GM21576 (cell line): ENCODE measurements at regions not wholly inside any gene's neighbourhood (a gene's known extent, or its start where the extent isn't known, plus 50 kb on each side); places are given as distances from the start of the nearest gene placed in this dataset.

Experiments
- ATAC-seq: cut with Tn5 transposase; IDR thresholded peaks from one replicate; pipeline ENCODE4 v1.9.1; 2021; ENCODE audit warnings: mild to moderate bottlenecking, moderate library complexity; ENCODE audit not compliant: unreplicated experiment

DNA sequence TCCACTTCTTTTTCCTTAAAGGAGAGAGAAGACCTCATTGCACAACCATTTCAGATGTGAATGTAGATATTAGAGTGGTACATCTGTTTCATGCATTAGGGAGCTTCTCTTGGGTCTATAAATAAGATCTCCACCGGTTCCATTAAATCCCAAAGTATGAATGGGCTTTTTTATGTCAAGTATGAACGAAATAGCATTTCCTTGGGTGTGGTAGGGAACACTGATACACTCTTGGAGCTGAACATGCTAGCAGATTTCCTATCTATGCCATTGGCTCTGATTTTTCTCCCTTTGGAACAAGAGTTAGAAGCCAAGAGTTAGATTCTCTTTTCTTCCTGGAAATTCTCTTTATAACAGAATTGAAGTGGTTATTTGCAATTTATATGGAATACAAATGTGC lies 245.6 kb upstream of the ADAMTS5 start:
- no peak for ATAC-seq

DNA sequence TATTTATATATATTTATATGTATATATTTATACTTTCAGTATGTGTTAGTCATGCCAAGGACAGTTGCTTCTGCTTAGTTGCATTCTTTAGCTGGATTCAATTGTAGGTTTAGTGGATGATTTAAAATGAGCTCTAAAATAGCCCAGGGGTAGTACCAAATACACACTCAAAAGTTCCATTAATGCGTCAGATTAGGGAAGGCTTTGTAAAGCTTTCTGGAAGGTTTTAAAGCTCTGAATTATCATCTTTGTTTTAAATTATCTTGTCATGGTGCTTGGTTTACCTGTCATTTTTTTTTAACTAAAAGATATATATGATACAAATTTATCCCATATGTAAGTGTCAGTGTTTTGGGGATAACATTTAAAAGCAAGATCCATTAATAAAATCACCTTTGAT lies 242.7 kb upstream of the ADAMTS5 start:
- no peak for ATAC-seq

DNA sequence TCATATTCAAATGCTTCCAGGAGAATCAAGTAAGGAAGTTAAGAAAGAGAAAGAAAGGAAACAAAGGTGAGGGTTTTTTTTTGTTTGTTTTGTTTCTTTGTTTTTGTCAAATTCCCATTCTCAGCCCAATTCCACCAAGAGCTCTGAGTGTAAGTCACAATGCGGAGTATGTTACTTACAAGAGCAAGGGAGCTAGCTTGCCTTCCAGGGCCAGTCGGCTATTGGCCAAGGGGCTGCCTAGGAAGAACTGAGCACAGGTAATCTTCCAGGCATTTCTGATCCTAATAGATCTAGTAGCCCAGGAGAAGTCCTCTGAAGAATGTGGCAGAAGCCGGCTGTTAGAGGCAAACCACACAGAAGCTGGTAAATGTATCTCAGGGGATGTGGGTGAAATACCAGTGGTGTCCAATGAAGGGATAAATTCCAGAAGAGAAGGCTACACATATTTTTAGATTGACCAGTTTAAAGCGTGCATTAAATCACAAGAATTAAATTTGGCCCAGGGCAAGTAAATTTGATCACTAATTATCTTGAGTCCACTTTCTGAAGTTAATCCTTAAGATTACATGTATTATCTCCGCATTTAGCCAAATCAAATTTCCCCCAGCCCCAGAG lies 239.6 kb upstream of the ADAMTS5 start:
- ATAC-seq = no peak

GRCh38 chr21:27202301-27202700 lies 235.4 kb upstream of the ADAMTS5 start:
- no peak for ATAC-seq

- ATAC-seq = no peak
These were observed 234.3 kb upstream of the ADAMTS5 start for GRCh38 chr21:27201197-27201596.

GRCh38 chr21:27196651-27197050 lies 229.8 kb upstream of the ADAMTS5 start:
- no peak for ATAC-seq

- no peak for ATAC-seq
These were observed 225.5 kb upstream of the ADAMTS5 start for GRCh38 chr21:27192281-27192949.

GRCh38 chr21:27190601-27191000 lies 223.7 kb upstream of the ADAMTS5 start:
- ATAC-seq = no peak

- ATAC-seq = no peak
These were observed 223.0 kb upstream of the ADAMTS5 start for GRCh38 chr21:27189870-27190269.

- ATAC-seq = no peak
These were observed 206.2 kb upstream of the ADAMTS5 start for GRCh38 chr21:27173053-27173452.

GRCh38 chr21:27171707-27172106 lies 204.8 kb upstream of the ADAMTS5 start:
- ATAC-seq = no peak

- no peak for ATAC-seq
These were observed 201.2 kb upstream of the ADAMTS5 start for GRCh38 chr21:27168084-27168483.

DNA sequence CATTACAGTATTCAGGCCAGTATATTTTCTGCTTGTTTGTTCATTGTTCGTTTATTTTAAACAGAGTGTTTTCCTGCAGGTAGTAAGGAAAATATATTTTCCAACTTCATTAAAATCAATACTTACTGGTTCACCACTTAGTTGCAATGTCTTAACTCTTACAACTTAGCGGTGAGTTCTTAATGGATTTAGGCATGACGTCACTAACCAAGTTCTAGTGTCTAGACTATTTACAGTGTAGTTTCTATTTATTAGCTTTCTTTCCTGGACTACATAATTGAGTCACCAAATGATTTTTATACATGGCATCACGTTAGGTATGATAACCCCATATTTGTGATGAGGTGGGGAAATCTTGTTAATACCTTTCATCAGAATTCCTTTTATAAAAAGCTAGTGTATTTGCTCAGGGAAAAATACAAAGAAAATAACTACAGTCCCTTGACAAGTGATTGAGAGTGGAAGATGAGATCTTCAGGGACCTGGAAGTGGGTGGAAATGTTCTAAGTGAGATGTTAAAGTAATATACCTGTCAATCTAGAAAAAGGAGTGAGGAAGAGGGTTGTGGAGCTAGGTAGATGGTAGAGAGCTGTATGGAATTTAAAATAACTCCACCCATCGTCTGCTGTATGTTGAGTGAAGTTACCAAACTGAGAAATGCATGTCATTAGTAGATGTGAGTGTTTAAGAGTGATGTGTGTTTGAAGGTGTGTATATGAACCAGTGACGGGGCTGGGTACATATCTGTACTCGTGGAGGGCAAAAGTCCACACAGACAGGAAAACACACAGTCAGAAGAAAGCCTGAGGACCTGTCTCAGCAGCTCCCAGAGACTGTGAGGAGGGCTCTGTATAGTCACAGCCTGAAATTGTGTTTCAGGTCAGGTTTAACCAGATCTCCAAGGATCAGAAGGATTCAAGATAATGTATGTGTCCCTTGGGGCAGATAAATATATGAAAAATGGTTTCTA lies 197.6 kb upstream of the ADAMTS5 start:
- ATAC-seq = no peak

- no peak for ATAC-seq
These were observed 192.1 kb upstream of the ADAMTS5 start for GRCh38 chr21:27158967-27159366.

- ATAC-seq = no peak
These were observed 190.2 kb upstream of the ADAMTS5 start for GRCh38 chr21:27157097-27157496.

DNA sequence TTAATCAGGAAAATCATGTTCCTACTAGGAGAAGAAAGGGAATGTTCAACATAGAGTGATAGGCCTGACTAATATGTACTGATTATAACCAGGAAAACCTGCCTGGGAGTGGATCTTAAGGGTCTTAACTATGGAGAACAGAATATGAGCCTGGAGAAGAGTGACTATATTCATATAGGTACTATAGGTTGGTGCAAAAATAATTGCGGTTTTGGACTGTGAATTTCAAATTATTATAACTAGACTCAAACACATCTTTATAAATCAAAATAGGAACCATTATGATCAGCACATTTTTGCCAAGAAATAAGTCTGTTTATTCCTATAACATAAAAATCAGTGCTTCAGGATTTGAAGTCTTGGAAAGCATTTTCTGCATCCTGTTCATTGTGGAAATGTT lies 189.8 kb upstream of the ADAMTS5 start:
- no peak for ATAC-seq

DNA sequence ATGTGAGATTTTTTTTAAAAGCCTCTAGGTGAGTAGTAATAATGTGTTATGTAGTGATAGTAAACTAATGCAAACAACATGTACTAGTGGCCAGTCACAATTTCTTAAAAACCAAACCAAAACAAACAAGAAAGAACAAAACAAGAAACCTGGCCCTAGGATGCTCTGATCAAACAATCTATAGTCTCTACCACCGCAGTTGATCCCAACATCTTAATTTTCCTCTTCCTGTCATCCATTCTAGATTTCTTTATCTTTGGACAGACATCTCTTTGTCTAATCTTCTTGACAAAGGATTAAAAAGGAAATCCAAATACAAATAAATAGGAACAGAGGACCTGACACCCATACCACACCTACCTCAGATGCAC lies 188.2 kb upstream of the ADAMTS5 start:
- ATAC-seq = no peak

DNA sequence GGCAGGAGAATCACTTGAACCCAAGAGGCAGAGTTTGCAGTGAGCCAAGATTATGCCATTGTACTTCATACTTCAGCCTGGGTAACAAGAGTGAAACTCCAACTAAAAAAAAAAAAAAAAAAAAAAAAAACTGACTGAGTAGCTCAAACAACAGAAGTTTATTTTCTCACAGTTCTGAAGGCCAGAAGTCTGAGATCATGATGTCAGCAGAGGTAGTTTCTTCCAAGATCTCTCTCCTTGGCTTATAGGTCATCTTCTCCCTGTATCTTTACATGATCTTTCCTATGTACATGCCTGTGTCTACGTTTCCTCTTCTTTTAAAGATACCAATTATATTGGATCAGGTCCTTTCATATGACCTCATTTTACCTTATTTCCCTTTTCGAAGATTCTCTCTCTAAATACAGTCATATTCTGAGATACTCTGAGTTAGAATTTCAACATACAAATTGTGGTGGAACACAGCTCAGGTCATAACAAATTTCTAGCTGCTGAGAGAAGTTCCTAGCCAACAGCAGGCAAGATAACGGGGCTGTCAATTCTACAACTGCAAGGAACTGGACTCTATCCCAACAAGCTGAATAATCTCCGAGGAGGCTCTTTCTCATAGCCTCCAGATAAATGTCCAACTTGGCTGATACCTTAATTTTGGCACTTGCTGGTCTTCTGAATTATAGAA lies 187.7 kb upstream of the ADAMTS5 start:
- ATAC-seq = no peak

DNA sequence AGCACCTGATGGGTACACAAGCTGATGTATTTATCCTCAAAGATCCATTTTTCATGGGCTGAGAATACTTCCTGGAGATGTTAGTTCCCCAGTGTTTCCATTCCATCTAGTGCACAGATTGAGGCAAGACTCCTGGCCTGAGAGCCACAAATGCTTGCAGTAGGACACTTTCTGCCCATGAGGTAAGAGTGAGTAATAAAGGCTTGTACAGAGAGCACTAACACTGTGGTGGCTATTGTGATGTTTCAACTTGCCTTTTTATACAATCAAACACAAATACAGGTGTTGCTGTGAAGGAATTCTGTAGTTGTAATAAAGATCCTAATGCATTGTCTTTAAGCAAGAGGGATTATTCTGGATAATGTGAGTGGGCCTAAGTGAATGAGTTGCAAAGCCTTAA lies 186.1 kb upstream of the ADAMTS5 start:
- no peak for ATAC-seq

- no peak for ATAC-seq
These were observed 182.1 kb upstream of the ADAMTS5 start for GRCh38 chr21:27149034-27149433.

DNA sequence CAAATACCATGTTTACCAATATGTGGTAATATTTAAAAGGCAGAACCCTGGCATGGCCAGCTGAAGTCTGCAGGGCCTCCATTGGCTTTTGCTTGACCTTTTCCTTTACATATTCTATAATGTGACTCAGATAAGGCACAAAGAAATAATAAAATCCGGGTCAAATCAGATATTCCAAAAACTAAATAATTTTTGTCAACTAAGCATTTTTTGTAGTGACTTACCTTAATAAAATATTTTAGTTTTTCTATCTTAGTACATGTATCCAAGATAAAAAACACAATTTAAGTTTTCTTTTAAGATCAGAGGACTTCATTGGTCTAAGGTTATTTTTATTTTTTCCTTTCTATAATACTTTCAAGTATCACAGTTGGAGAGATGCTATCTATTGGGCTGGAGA lies 179.4 kb upstream of the ADAMTS5 start:
- no peak for ATAC-seq
